ENCODE measurements at regions not wholly inside any gene's neighbourhood (a gene's known extent, or its start where the extent isn't known, plus 50 kb on each side); places are given as distances from the start of the nearest gene placed in this dataset.

GRCh38 chr5:97728920-97729319 lies 545.9 kb upstream of the RIOK2 start:
- Histone ChIP-seq H3K9me2 (replicated peaks; ENCODE audit: insufficient read depth) (no peaks in the 10 kb centered on the region), H3K36me3 (replicated peaks; ENCODE audit: insufficient read depth, low read depth) (no peaks in the 10 kb centered on the region), H4K20me1 (ENCODE audit: insufficient read depth, poor library complexity, severe bottlenecking) (no peaks in the 10 kb centered on the region), H3K4me2 (no peak overlapping the region), H3K79me2 (no peaks in the 10 kb centered on the region), H3K9me3 (ENCODE audit: low read depth) (no peaks in the 10 kb centered on the region), H2AFZ (no peak overlapping the region), H3K4me3 (no peak overlapping the region), H3K27me3 (no peaks in the 10 kb centered on the region), H3K4me1 (ENCODE audit: insufficient read depth) (no peaks in the 10 kb centered on the region), H3K27ac (no peak overlapping the region)
- TF ChIP-seq CTCF (IDR thresholded peaks at IDR 0.05; ENCODE audit: poor library complexity) (no peak), EZH2phosphoT487 (IDR thresholded peaks at IDR 0.05; ENCODE audit: low read depth, severe bottlenecking, unreplicated experiment) (no peak), EZH2 (IDR thresholded peaks at IDR 0.05; ENCODE audit: borderline replicate concordance) (no peak)
- 88% methylated on average over 7 of the region's 7 CpGs for WGBS (ENCODE audit: low lambda C conversion rate, missing lambda C conversion rate)
- DNase-seq (ENCODE audit: low spot score) = no peak

GRCh38 chr5:97729938-97730337 lies 546.9 kb upstream of the RIOK2 start:
- H2AFZ ChIP-seq = no peak overlapping the region
- no peak overlapping the region for H3K4me3 ChIP-seq
- no peak for TF ChIP-seq EZH2phosphoT487 (IDR thresholded peaks at IDR 0.05; ENCODE audit: low read depth, severe bottlenecking, unreplicated experiment)
- no peak for TF ChIP-seq EZH2 (IDR thresholded peaks at IDR 0.05; ENCODE audit: borderline replicate concordance)
- TF ChIP-seq CTCF (IDR thresholded peaks at IDR 0.05; ENCODE audit: poor library complexity) = no peak
- no peaks in the 10 kb centered on the region for H3K27me3 ChIP-seq
- no peaks in the 10 kb centered on the region for H3K79me2 ChIP-seq
- no peak for DNase-seq (ENCODE audit: low spot score)
- no peaks in the 10 kb centered on the region for H3K9me2 ChIP-seq (replicated peaks; ENCODE audit: insufficient read depth)
- no peaks in the 10 kb centered on the region for H4K20me1 ChIP-seq (ENCODE audit: insufficient read depth, poor library complexity, severe bottlenecking)
- no peaks in the 10 kb centered on the region for H3K9me3 ChIP-seq (ENCODE audit: low read depth)
- no peak overlapping the region for H3K27ac ChIP-seq
- H3K4me2 ChIP-seq = no peak overlapping the region
- no peaks in the 10 kb centered on the region for H3K36me3 ChIP-seq (replicated peaks; ENCODE audit: insufficient read depth, low read depth)
- no peaks in the 10 kb centered on the region for H3K4me1 ChIP-seq (ENCODE audit: insufficient read depth)

- no peaks in the 10 kb centered on the region for H4K20me1 ChIP-seq (ENCODE audit: insufficient read depth, poor library complexity, severe bottlenecking)
- no peaks in the 10 kb centered on the region for H3K79me2 ChIP-seq
- no peak for DNase-seq (ENCODE audit: low spot score)
- no peak for TF ChIP-seq CTCF (IDR thresholded peaks at IDR 0.05; ENCODE audit: poor library complexity)
- TF ChIP-seq EZH2 (IDR thresholded peaks at IDR 0.05; ENCODE audit: borderline replicate concordance) = no peak
- no peak for TF ChIP-seq EZH2phosphoT487 (IDR thresholded peaks at IDR 0.05; ENCODE audit: low read depth, severe bottlenecking, unreplicated experiment)
- no peaks in the 10 kb centered on the region for H3K9me3 ChIP-seq (ENCODE audit: low read depth)
- H3K9me2 ChIP-seq (replicated peaks; ENCODE audit: insufficient read depth) = no peaks in the 10 kb centered on the region
- H3K4me1 ChIP-seq (ENCODE audit: insufficient read depth) = no peaks in the 10 kb centered on the region
- H3K27me3 ChIP-seq = no peaks in the 10 kb centered on the region
- no peak overlapping the region for H3K27ac ChIP-seq
- H3K36me3 ChIP-seq (replicated peaks; ENCODE audit: insufficient read depth, low read depth) = no peaks in the 10 kb centered on the region
- H3K4me3 ChIP-seq = no peak overlapping the region
- H2AFZ ChIP-seq = no peak overlapping the region
- H3K4me2 ChIP-seq = no peak overlapping the region
- 86% methylated on average over 3 of the region's 3 CpGs for WGBS (ENCODE audit: low lambda C conversion rate, missing lambda C conversion rate)
Measured at GRCh38 chr5:97735209-97735608, 552.2 kb upstream of the RIOK2 start.

- no peaks in the 10 kb centered on the region for H4K20me1 ChIP-seq (ENCODE audit: insufficient read depth, poor library complexity, severe bottlenecking)
- no peaks in the 10 kb centered on the region for H3K36me3 ChIP-seq (replicated peaks; ENCODE audit: insufficient read depth, low read depth)
- no peak for DNase-seq (ENCODE audit: low spot score)
- no peaks in the 10 kb centered on the region for H3K9me2 ChIP-seq (replicated peaks; ENCODE audit: insufficient read depth)
- H3K4me1 ChIP-seq (ENCODE audit: insufficient read depth) = no peaks in the 10 kb centered on the region
- no peak overlapping the region for H3K4me2 ChIP-seq
- TF ChIP-seq EZH2phosphoT487 (IDR thresholded peaks at IDR 0.05; ENCODE audit: low read depth, severe bottlenecking, unreplicated experiment) (no peak), EZH2 (IDR thresholded peaks at IDR 0.05; ENCODE audit: borderline replicate concordance) (no peak), CTCF (IDR thresholded peaks at IDR 0.05; ENCODE audit: poor library complexity) (no peak)
- H3K79me2 ChIP-seq = no peaks in the 10 kb centered on the region
- WGBS (ENCODE audit: low lambda C conversion rate, missing lambda C conversion rate) = 90% methylated on average over 6 of the region's 6 CpGs
- no peak overlapping the region for H3K27ac ChIP-seq
- no peaks in the 10 kb centered on the region for H3K27me3 ChIP-seq
- H3K4me3 ChIP-seq = no peak overlapping the region
- H3K9me3 ChIP-seq (ENCODE audit: low read depth) = no peaks in the 10 kb centered on the region
- no peak overlapping the region for H2AFZ ChIP-seq
Measured at GRCh38 chr5:97737608-97738007, 554.6 kb upstream of the RIOK2 start.
